Upper lobe of left lung (tissue), 6 donors: ENCODE measurements at regions not wholly inside any gene's neighbourhood (a gene's known extent, or its start where the extent isn't known, plus 50 kb on each side); places are given as distances from the start of the nearest gene placed in this dataset.

Experiments used
- ATAC-seq, 2 donors: fragments of 200-7000 bp; cut with Tn5 transposase; one replicate each; pipeline ENCODE4 v1.9.1; 2022; ENCODE audit warnings: mild to moderate bottlenecking in 2 of 2, moderate library complexity in 2 of 2; ENCODE audit not compliant: low FRiP score in 2 of 2
- DNase-seq, 2 donors: peaks; one replicate each; pipeline ENCODE4 v3.0.0-alpha.2; 2019 to 2020
- H3K27ac ChIP-seq, 4 donors: fragments of 200-600 bp; sonication (generic); one replicate each; pipeline ENCODE4 v1.5.1; 2016 to 2019
- H3K27me3 ChIP-seq, 4 donors: fragments of 200-600 bp; sonication (generic); one replicate each; pipeline ENCODE4 v1.5.1; 2017 to 2019
- H3K36me3 ChIP-seq, 4 donors: fragments of 200-600 bp; sonication (generic); one replicate each; pipeline ENCODE4 v1.5.1; 2016 to 2019
- H3K4me1 ChIP-seq, 4 donors: fragments of 200-600 bp; sonication (generic); one replicate each; pipeline ENCODE4 v1.5.1; 2018 to 2019
- H3K4me3 ChIP-seq, 4 donors: fragments of 200-600 bp; sonication (generic); one replicate each; pipeline ENCODE4 v1.5.1; 2017 to 2019; ENCODE audit warnings: mild to moderate bottlenecking in 2 of 4, moderate library complexity in 1 of 4
- H3K9me3 ChIP-seq, 4 donors: fragments of 200-600 bp; sonication (generic); one replicate each; pipeline ENCODE4 v1.5.1; 2018 to 2019
- CTCF ChIP-seq, 6 experiments: fragments of 450-650 bp in 4 of 6; fragments of 200-600 bp in 2 of 6; sonication (generic) in 2 of 6; IDR thresholded peaks; one replicate each; pipeline ENCODE4 v1.5.1; 2016 to 2019; ENCODE audit warnings: antibody characterized with exemption in 6 of 6
- EP300 ChIP-seq, 4 donors: sonication (generic); formaldehyde crosslinking; IDR thresholded peaks; one replicate each; pipeline ENCODE4 v1.5.1; 2017; ENCODE audit warnings: antibody characterized with exemption in 4 of 4, control low read depth in 2 of 4
- POLR2A ChIP-seq, 4 donors: fragments of 450-650 bp; IDR thresholded peaks; one replicate each; pipeline ENCODE4 v1.5.1; 2016 to 2017; ENCODE audit warnings: antibody characterized with exemption in 4 of 4, mild to moderate bottlenecking in 2 of 4
- POLR2AphosphoS5 ChIP-seq, 2 donors: sonication (generic); formaldehyde crosslinking; IDR thresholded peaks; one replicate each; pipeline ENCODE4 v1.5.1; 2017; ENCODE audit warnings: antibody characterized with exemption in 2 of 2
- WGBS, 2 donors: methylation state at CpG; one replicate each; pipeline ENCODE4 v1.1.5; 2017 to 2018; 5-methylcytosine and 5-hydroxymethylcytosine counted together
- donor health status: DM: no; HTN: no; CAD: no; lungs with moderate emphysema.
- donor health status: DM: no; HTN: yes; CAD: no; lungs with severe emphysema.

- TF ChIP-seq EP300 (IDR thresholded peaks at IDR 0.05) (no peak), POLR2AphosphoS5 (IDR thresholded peaks at IDR 0.05) (no peak), CTCF (IDR thresholded peaks at IDR 0.05) (no peak), POLR2A (IDR thresholded peaks at IDR 0.05) (no peak)
- WGBS, 2 donors: 79 to 80% methylated on average over 8 of the region's 8 CpGs
- Histone ChIP-seq H3K27me3 (no peaks in the 10 kb centered on the region), H3K4me3 (no peak overlapping the region), H3K4me1 (peaks cover 4 to 18% (median 7%) of the 10 kb centered on the region in 4 donors), H3K36me3 (no peaks in the 10 kb centered on the region), H3K9me3 (no peaks in the 10 kb centered on the region), H3K27ac (no peak overlapping the region)
- DNase-seq (no peak), ATAC-seq (no peak)
These were observed 152.0 kb upstream of the SGK1 start for GRCh38 chr6:134469702-134470456.

- no peak for DNase-seq
- H3K27ac ChIP-seq: no peak overlapping the region
- H3K27me3 ChIP-seq: no peaks in the 10 kb centered on the region
- no peak overlapping the region for H3K4me3 ChIP-seq
- peaks cover 4 to 18% (median 7%) of the 10 kb centered on the region in 4 donors for H3K4me1 ChIP-seq
- TF ChIP-seq POLR2A (IDR thresholded peaks at IDR 0.05): no peak
- no peak for TF ChIP-seq POLR2AphosphoS5 (IDR thresholded peaks at IDR 0.05)
- no peak for TF ChIP-seq EP300 (IDR thresholded peaks at IDR 0.05)
- no peak for TF ChIP-seq CTCF (IDR thresholded peaks at IDR 0.05)
- no peaks in the 10 kb centered on the region for H3K9me3 ChIP-seq
- WGBS, 2 donors: 55 to 75% methylated on average over 1 of the region's 1 CpG
- H3K36me3 ChIP-seq: no peaks in the 10 kb centered on the region
- no peak for ATAC-seq
These were observed 150.7 kb upstream of the SGK1 start for GRCh38 chr6:134468633-134469032.

GRCh38 chr6:134467620-134468019, 149.7 kb upstream of the SGK1 start:
- ATAC-seq: no peak
- H3K4me1 ChIP-seq: peaks cover 4 to 18% (median 7%) of the 10 kb centered on the region in 4 donors
- 75 to 77% methylated on average over 1 of the region's 1 CpG for WGBS, 2 donors
- no peak for DNase-seq
- H3K4me3 ChIP-seq: no peak overlapping the region
- no peaks in the 10 kb centered on the region for H3K36me3 ChIP-seq
- H3K9me3 ChIP-seq: no peaks in the 10 kb centered on the region
- H3K27me3 ChIP-seq: no peaks in the 10 kb centered on the region
- no peak overlapping the region for H3K27ac ChIP-seq
- no peak for TF ChIP-seq POLR2AphosphoS5 (IDR thresholded peaks at IDR 0.05)
- TF ChIP-seq POLR2A (IDR thresholded peaks at IDR 0.05): no peak
- TF ChIP-seq EP300 (IDR thresholded peaks at IDR 0.05): no peak
- no peak for TF ChIP-seq CTCF (IDR thresholded peaks at IDR 0.05)

- no peak for TF ChIP-seq EP300 (IDR thresholded peaks at IDR 0.05)
- no peak for TF ChIP-seq POLR2AphosphoS5 (IDR thresholded peaks at IDR 0.05)
- no peak for TF ChIP-seq CTCF (IDR thresholded peaks at IDR 0.05)
- no peak for TF ChIP-seq POLR2A (IDR thresholded peaks at IDR 0.05)
- no peak for ATAC-seq
- WGBS, 2 donors: 38 to 53% methylated on average over 2 of the region's 2 CpGs
- Histone ChIP-seq H3K9me3 (no peaks in the 10 kb centered on the region), H3K27me3 (no peaks in the 10 kb centered on the region), H3K36me3 (no peaks in the 10 kb centered on the region), H3K27ac (no peak overlapping the region), H3K4me3 (no peak overlapping the region), H3K4me1 (peaks cover 4 to 18% (median 7%) of the 10 kb centered on the region in 4 donors)
- no peak for DNase-seq
These were observed 149.0 kb upstream of the SGK1 start for GRCh38 chr6:134466771-134467525.
